Heart left ventricle (tissue), 13 donors: ENCODE measurements at regions not wholly inside any gene's neighbourhood (a gene's known extent, or its start where the extent isn't known, plus 50 kb on each side); places are given as distances from the start of the nearest gene placed in this dataset.

Source experiments
- CTCF ChIP-seq, 12 donors: fragments of 200-600 bp; sonication (generic) in 4 of 12; IDR thresholded peaks; one replicate each; pipeline versions ENCODE4 v1.5.0 to v1.8.0; 2018 to 2022; ENCODE audit warnings: antibody characterized with exemption in 12 of 12, mild to moderate bottlenecking in 5 of 12
- POLR2A ChIP-seq, 2 donors: fragments of 450-650 bp; IDR thresholded peaks; one replicate each; pipeline ENCODE4 v1.6.1; 2017; ENCODE audit warnings: antibody characterized with exemption in 2 of 2, mild to moderate bottlenecking in 2 of 2, moderate library complexity in 2 of 2
- donor health status: ischemic (EF 13 %, LVEDD 7.1; RV severe dilation, severe dysfunction).
- donor health status: DM: no; HTN: yes; CAD: no.
- donor health status: DM: no; HTN: no; CAD: no.
- donor health status: ischemic (EF 25% LVEDD 6.9; RV normal size, moderate dysfunction).
- donor health status: ischemic (EF 25% LVEDD 5.7; RV mildly dilated, moderate dysfunction).
- donor health status: ischemic (EF 35%, LVEDD 5.7; RV mildly dilated, moderate dysfunction).
- donor health status: nonischemic (EF 11% LVEDD 7.7; RV severe dilation, severe dysfunction).
- donor health status: DM: yes; HTN: yes; CAD: no.
- donor health status: PGD.
- donor health status: ischemic (EF 29% LVEDD 5.4; RV normal size, mild dysfunction).
- donor health status: nonischemic (EF 23%, LVEDD 6.1; RV moderate dilation, normal function).

GRCh38 chr14:98982986-98983385 is 289.0 kb downstream of the BCL11B start:
- TF ChIP-seq CTCF (IDR thresholded peaks at IDR 0.05) (no peak), POLR2A (IDR thresholded peaks at IDR 0.05) (no peak)
